Effector memory CD8-positive, alpha-beta T cell (primary cell): ENCODE measurements at regions not wholly inside any gene's neighbourhood (a gene's known extent, or its start where the extent isn't known, plus 50 kb on each side); places are given as distances from the start of the nearest gene placed in this dataset.

ENCODE experiments used
- ATAC-seq: fragments of 150-1000 bp; cut with Tn5 transposase; replicated peaks from 2 replicates; pipeline ENCODE4 v1.10.0; 2021; ENCODE audit warnings: mild to moderate bottlenecking, moderate library complexity
- DNase-seq, 3 experiments: peaks; one replicate each; pipeline ENCODE4 v3.0.0; 2021
- H3K27ac Mint-ChIP-seq, 2 donors: one replicate each; pipeline ENCODE4 v1.8.0; 2022; ENCODE audit warnings: mild to moderate bottlenecking in 2 of 2, mixed read lengths in 2 of 2, moderate library complexity in 2 of 2
- H3K27me3 Mint-ChIP-seq, 2 donors: one replicate each; pipeline ENCODE4 v1.8.0; 2022; ENCODE audit warnings: mixed read lengths in 2 of 2
- H3K36me3 Mint-ChIP-seq: one replicate; pipeline ENCODE4 v1.8.0; 2022; ENCODE audit warnings: mild to moderate bottlenecking, moderate library complexity, mixed read lengths; ENCODE audit not compliant: insufficient read depth
- H3K4me1 Mint-ChIP-seq, 2 donors: one replicate each; pipeline ENCODE4 v1.8.0; 2022; ENCODE audit warnings: low read depth in 2 of 2, mixed read lengths in 2 of 2
- H3K4me3 Mint-ChIP-seq, 2 donors: one replicate each; pipeline ENCODE4 v1.8.0; 2022; ENCODE audit warnings: mild to moderate bottlenecking in 2 of 2, mixed read lengths in 2 of 2, moderate library complexity in 2 of 2
- H3K9me3 Mint-ChIP-seq, 2 donors: one replicate each; pipeline ENCODE4 v1.8.0; 2022; ENCODE audit warnings: mixed read lengths in 2 of 2

GRCh38 chr18:22275706-22276333, 106.4 kb downstream of the GATA6 start:
- ATAC-seq, result no peak
- peaks cover 2 to 6% of the 10 kb centered on the region in 2 donors for H3K9me3 Mint-ChIP-seq
- H3K36me3 Mint-ChIP-seq, result no peaks in the 10 kb centered on the region
- H3K4me1 Mint-ChIP-seq, result peaks cover 5 to 7% of the 10 kb centered on the region in 2 donors
- DNase-seq, result no peak
- H3K27me3 Mint-ChIP-seq, result peaks cover 7 to 20% of the 10 kb centered on the region in 2 donors
- H3K27ac Mint-ChIP-seq, result peak overlapping the region in 1 of 2 donors; percentile 77
- no peak overlapping the region for H3K4me3 Mint-ChIP-seq

- Mint-ChIP-seq H3K4me3 (no peak overlapping the region), H3K4me1 (peaks cover 4 to 5% of the 10 kb centered on the region in 2 donors), H3K9me3 (peaks cover 2 to 6% of the 10 kb centered on the region in 2 donors), H3K27me3 (peaks cover 12 to 28% of the 10 kb centered on the region in 2 donors), H3K36me3 (no peaks in the 10 kb centered on the region), H3K27ac (peak overlapping the region; percentile 60 to 88)
- ATAC-seq (no peak), DNase-seq (no peak)
Observed at GRCh38 chr18:22273101-22274039, 104.0 kb downstream of the GATA6 start.

- peak overlapping the region; percentile 20 to 60 for H3K27ac Mint-ChIP-seq
- H3K9me3 Mint-ChIP-seq, result peaks cover 2 to 6% of the 10 kb centered on the region in 2 donors
- H3K27me3 Mint-ChIP-seq, result peaks cover 12 to 36% of the 10 kb centered on the region in 2 donors
- H3K4me1 Mint-ChIP-seq, result peaks cover 4 to 7% of the 10 kb centered on the region in 2 donors
- ATAC-seq (no peak), DNase-seq (no peak)
- H3K4me3 Mint-ChIP-seq, result no peak overlapping the region
- no peaks in the 10 kb centered on the region for H3K36me3 Mint-ChIP-seq
Observed at GRCh38 chr18:22272242-22272641, 102.9 kb downstream of the GATA6 start.

GRCh38 chr18:22271030-22271429, 101.6 kb downstream of the GATA6 start:
- H3K4me3 Mint-ChIP-seq, result no peak overlapping the region
- peaks cover 12 to 36% of the 10 kb centered on the region in 2 donors for H3K27me3 Mint-ChIP-seq
- H3K4me1 Mint-ChIP-seq, result peaks cover 4 to 7% of the 10 kb centered on the region in 2 donors
- no peak overlapping the region for H3K27ac Mint-ChIP-seq
- DNase-seq, result no peak
- peaks cover 2 to 6% of the 10 kb centered on the region in 2 donors for H3K9me3 Mint-ChIP-seq
- no peaks in the 10 kb centered on the region for H3K36me3 Mint-ChIP-seq
- no peak for ATAC-seq

GRCh38 chr18:22268641-22269128, 99.3 kb downstream of the GATA6 start:
- H3K36me3 Mint-ChIP-seq, result no peaks in the 10 kb centered on the region
- H3K4me1 Mint-ChIP-seq, result peaks cover 11 to 15% of the 10 kb centered on the region in 2 donors
- no peak overlapping the region for H3K4me3 Mint-ChIP-seq
- ATAC-seq (no peak), DNase-seq (no peak)
- no peak overlapping the region for H3K27ac Mint-ChIP-seq
- peaks cover 5 to 25% of the 10 kb centered on the region in 2 donors for H3K27me3 Mint-ChIP-seq
- no peaks in the 10 kb centered on the region for H3K9me3 Mint-ChIP-seq

- Mint-ChIP-seq H3K27me3 (peaks cover 5 to 24% of the 10 kb centered on the region in 2 donors), H3K27ac (no peak overlapping the region), H3K4me3 (no peak overlapping the region), H3K36me3 (no peaks in the 10 kb centered on the region), H3K9me3 (no peaks in the 10 kb centered on the region), H3K4me1 (peaks cover 18 to 25% of the 10 kb centered on the region in 2 donors)
- ATAC-seq (no peak), DNase-seq (no peak)
Observed at GRCh38 chr18:22267697-22268096, 98.3 kb downstream of the GATA6 start.

- Mint-ChIP-seq H3K36me3 (no peaks in the 10 kb centered on the region), H3K4me1 (peaks cover 18 to 30% of the 10 kb centered on the region in 2 donors), H3K27me3 (peaks cover 5 to 24% of the 10 kb centered on the region in 2 donors), H3K9me3 (no peaks in the 10 kb centered on the region), H3K4me3 (no peak overlapping the region), H3K27ac (no peak overlapping the region)
- ATAC-seq, result no peak
- no peak for DNase-seq
Observed at GRCh38 chr18:22267225-22267624, 97.8 kb downstream of the GATA6 start.

- peaks cover 5 to 16% of the 10 kb centered on the region in 2 donors for H3K27me3 Mint-ChIP-seq
- H3K9me3 Mint-ChIP-seq, result no peaks in the 10 kb centered on the region
- ATAC-seq, result no peak
- no peak for DNase-seq
- H3K36me3 Mint-ChIP-seq, result peaks cover 2% of the 10 kb centered on the region
- H3K4me1 Mint-ChIP-seq, result peaks cover 18 to 30% of the 10 kb centered on the region in 2 donors
- no peak overlapping the region for H3K4me3 Mint-ChIP-seq
- no peak overlapping the region for H3K27ac Mint-ChIP-seq
Observed at GRCh38 chr18:22265838-22266237, 96.4 kb downstream of the GATA6 start.

GRCh38 chr18:22260208-22260820, 90.9 kb downstream of the GATA6 start:
- Mint-ChIP-seq H3K9me3 (no peaks in the 10 kb centered on the region), H3K36me3 (peaks cover 6% of the 10 kb centered on the region), H3K4me3 (peak overlapping the region; percentile 40 to 62), H3K27ac (peak overlapping the region; percentile 13 to 91), H3K27me3 (no peaks in the 10 kb centered on the region), H3K4me1 (peaks cover 25 to 44% of the 10 kb centered on the region in 2 donors)
- ATAC-seq, result peak; percentile 87
- peak; percentile 37 to 40 (median 38) for DNase-seq

GRCh38 chr18:22257022-22257543, 87.7 kb downstream of the GATA6 start:
- Mint-ChIP-seq H3K9me3 (no peaks in the 10 kb centered on the region), H3K36me3 (peaks cover 6% of the 10 kb centered on the region), H3K27ac (peak overlapping the region in 1 of 2 donors; percentile 17), H3K27me3 (no peaks in the 10 kb centered on the region), H3K4me1 (peaks cover 21 to 34% of the 10 kb centered on the region in 2 donors), H3K4me3 (no peak overlapping the region)
- DNase-seq (no peak), ATAC-seq (no peak)

- Mint-ChIP-seq H3K27ac (peak overlapping the region; percentile 11 to 19), H3K4me1 (peaks cover 21 to 24% of the 10 kb centered on the region in 2 donors), H3K9me3 (no peaks in the 10 kb centered on the region), H3K27me3 (peaks cover 7 to 12% of the 10 kb centered on the region in 2 donors), H3K4me3 (no peak overlapping the region), H3K36me3 (peaks cover 2% of the 10 kb centered on the region)
- DNase-seq, result no peak
- no peak for ATAC-seq
Observed at GRCh38 chr18:22254088-22254487, 84.7 kb downstream of the GATA6 start.

- Mint-ChIP-seq H3K27me3 (peaks cover 7 to 12% of the 10 kb centered on the region in 2 donors), H3K27ac (peak overlapping the region; percentile 11 to 19), H3K9me3 (no peaks in the 10 kb centered on the region), H3K4me3 (no peak overlapping the region), H3K4me1 (peaks cover 21 to 24% of the 10 kb centered on the region in 2 donors), H3K36me3 (peaks cover 2% of the 10 kb centered on the region)
- no peak for ATAC-seq
- no peak for DNase-seq
Observed at GRCh38 chr18:22253676-22254075, 84.3 kb downstream of the GATA6 start.

- peaks cover 2% of the 10 kb centered on the region for H3K36me3 Mint-ChIP-seq
Observed at GRCh38 chr18:22253156-22253555, 83.8 kb downstream of the GATA6 start.

More at GRCh38 chr18:22253156-22253555, 83.8 kb downstream of the GATA6 start:
- H3K4me1 Mint-ChIP-seq, result peaks cover 21 to 24% of the 10 kb centered on the region in 2 donors
- no peak overlapping the region for H3K4me3 Mint-ChIP-seq
- ATAC-seq, result no peak
- H3K9me3 Mint-ChIP-seq, result no peaks in the 10 kb centered on the region
- DNase-seq, result no peak
- peaks cover 7 to 12% of the 10 kb centered on the region in 2 donors for H3K27me3 Mint-ChIP-seq
- H3K27ac Mint-ChIP-seq, result no peak overlapping the region
